H1 (cell line): ENCODE measurements at regions not wholly inside any gene's neighbourhood (a gene's known extent, or its start where the extent isn't known, plus 50 kb on each side); places are given as distances from the start of the nearest gene placed in this dataset.
A peak's percentile ranks its signal among the peaks of the same experiment; 100 is the strongest.

Source experiments
- CTCF ChIA-PET: fragments of 300-600 bp; sonication (Branson Sonifier 250); formaldehyde crosslinking; loops from one replicate; lab custom pipeline; 2021; ENCODE audit not compliant: partially characterized antibody; lab: Charles Lee
- POLR2A ChIA-PET: fragments of 300-600 bp; sonication (Branson Sonifier 250); formaldehyde crosslinking; loops from one replicate; lab custom pipeline; 2021; ENCODE audit warnings: inconsistent platforms; ENCODE audit not compliant: partially characterized antibody; lab: Charles Lee
- DNase-seq, 2 experiments: peaks; one replicate each; pipeline versions ENCODE4 v3.0.0 to v3.0.0-alpha.2; 2010 to 2022; ENCODE audit warnings: low spot score in 2 of 2, low read depth in 1 of 2, mixed read lengths in 1 of 2
- FAIRE-seq: peaks from 2 replicates; lab custom pipeline; 2011; peaks lifted over from hg19 to GRCh38; lab: Jason Lieb, UNC
- H2AFZ ChIP-seq: 2 replicates; pipeline ENCODE4 v1.8.1; 2012; ENCODE audit warnings: low read length, inconsistent platforms
- H2AK5ac ChIP-seq: 2 replicates; pipeline ENCODE4 v1.6.1; 2013; ENCODE audit warnings: low read depth, low read length
- H2BK120ac ChIP-seq: replicated peaks from 2 replicates; pipeline ENCODE3; 2013; ENCODE audit warnings: low read depth, low read length, inconsistent platforms
- H2BK12ac ChIP-seq: 2 replicates; pipeline ENCODE4 v1.6.1; 2013; ENCODE audit warnings: low read depth, low read length
- H2BK15ac ChIP-seq: 2 replicates; pipeline ENCODE4 v1.6.1; 2013; ENCODE audit warnings: low read length
- H2BK20ac ChIP-seq: 2 replicates; pipeline ENCODE4 v1.6.1; 2013; ENCODE audit warnings: low read length
- H2BK5ac ChIP-seq: 2 replicates; pipeline ENCODE4 v1.6.1; 2013; ENCODE audit warnings: low read depth, low read length
- H3K14ac ChIP-seq: 2 replicates; pipeline ENCODE4 v1.6.1; 2013; ENCODE audit warnings: inconsistent platforms; ENCODE audit not compliant: insufficient read length
- H3K18ac ChIP-seq: 2 replicates; pipeline ENCODE4 v1.6.1; 2013; ENCODE audit warnings: low read length; ENCODE audit errors: extremely low read depth
- H3K23ac ChIP-seq: 2 replicates; pipeline ENCODE4 v1.6.1; 2013; ENCODE audit warnings: inconsistent platforms; ENCODE audit not compliant: insufficient read length
- H3K23me2 ChIP-seq: 2 replicates; pipeline ENCODE4 v1.6.1; 2013; ENCODE audit warnings: low read depth, low read length
- H3K27ac ChIP-seq: 2 replicates; pipeline ENCODE4 v1.6.1; 2011; ENCODE audit warnings: low read depth, low read length, inconsistent platforms
- H3K27me3 ChIP-seq, 4 experiments: replicated peaks in 1 of 4; 1 replicate in 1 of 4; 2 replicates in 3 of 4; pipeline versions ENCODE4 v1.6.1 to v1.8.1; 2011 to 2013; ENCODE audit warnings: low read length in 3 of 4, mild to moderate bottlenecking in 3 of 4, inconsistent platforms in 2 of 4, mixed read lengths in 2 of 4, moderate library complexity in 1 of 4; ENCODE audit not compliant: control insufficient read depth in 3 of 4, insufficient read depth in 3 of 4; ENCODE audit errors: extremely low read depth in 1 of 4
- H3K36me3 ChIP-seq, 4 experiments: 2 replicates each; pipeline versions ENCODE4 v1.6.1 to v1.8.1; 2011 to 2013; ENCODE audit warnings: mild to moderate bottlenecking in 4 of 4, low read length in 3 of 4, moderate library complexity in 2 of 4, control low read depth in 1 of 4, inconsistent platforms in 1 of 4; ENCODE audit not compliant: insufficient read depth in 4 of 4, control insufficient read depth in 2 of 4
- H3K4ac ChIP-seq: replicated peaks from 2 replicates; pipeline ENCODE3; 2013; ENCODE audit warnings: low read length, low read depth, mixed read lengths, inconsistent platforms; ENCODE audit not compliant: insufficient read length
- H3K4me1 ChIP-seq, 4 experiments: replicated peaks in 1 of 4; 1 replicate in 1 of 4; 2 replicates in 3 of 4; pipeline versions ENCODE4 v1.6.1 to v1.8.1; 2011 to 2013; ENCODE audit warnings: low read length in 3 of 4, inconsistent platforms in 2 of 4, mixed read lengths in 1 of 4; ENCODE audit not compliant: insufficient read depth in 4 of 4, control insufficient read depth in 3 of 4
- H3K4me2 ChIP-seq, 2 experiments: 2 replicates each; pipeline versions ENCODE4 v1.6.1 to v1.8.1; 2011 to 2013; ENCODE audit warnings: low read depth in 2 of 2, low read length in 2 of 2, control low read depth in 1 of 2, inconsistent platforms in 1 of 2, mild to moderate bottlenecking in 1 of 2; ENCODE audit not compliant: insufficient read depth in 1 of 2
- H3K4me3 ChIP-seq, 4 experiments: fragments of 200-600, 300-600 bp in 1 of 4; sonication (generic), shearing (Covaris generic), sonication (Bioruptor Twin) in 1 of 4; 2 replicates each; pipeline versions ENCODE4 v1.5.1 to v1.8.1; 2011 to 2016; ENCODE audit warnings: low read length in 4 of 4, low read depth in 3 of 4, control low read depth in 2 of 4, inconsistent platforms in 2 of 4, mild to moderate bottlenecking in 2 of 4, mixed read lengths in 1 of 4, moderate library complexity in 1 of 4; ENCODE audit not compliant: insufficient read depth in 2 of 4; ENCODE audit errors: extremely low read depth in 1 of 4
- H3K56ac ChIP-seq: replicated peaks from 2 replicates; pipeline ENCODE3; 2013; ENCODE audit warnings: low read depth, mild to moderate bottlenecking, mixed read lengths, low read length, inconsistent platforms; ENCODE audit not compliant: insufficient read length
- H3K79me1 ChIP-seq: 2 replicates; pipeline ENCODE4 v1.6.1; 2013; ENCODE audit warnings: low read depth, low read length, control low read depth
- H3K79me2 ChIP-seq, 2 experiments: 2 replicates each; pipeline versions ENCODE4 v1.6.1 to v1.8.1; 2012 to 2013; ENCODE audit warnings: low read length in 2 of 2, mild to moderate bottlenecking in 2 of 2, inconsistent platforms in 1 of 2; ENCODE audit not compliant: insufficient read depth in 2 of 2, control insufficient read depth in 1 of 2
- H3K9ac ChIP-seq, 4 experiments: replicated peaks in 1 of 4; 1 replicate in 1 of 4; 2 replicates in 3 of 4; pipeline versions ENCODE4 v1.6.1 to v1.8.1; 2011 to 2013; ENCODE audit warnings: low read depth in 3 of 4, low read length in 3 of 4, control low read depth in 2 of 4, mild to moderate bottlenecking in 2 of 4, moderate library complexity in 2 of 4, inconsistent platforms in 1 of 4; ENCODE audit errors: extremely low read depth in 1 of 4
- H3K9me3 ChIP-seq, 2 experiments: 2 replicates each; pipeline versions ENCODE4 v1.6.1 to v1.8.1; 2012 to 2013; ENCODE audit warnings: mild to moderate bottlenecking in 2 of 2, moderate library complexity in 2 of 2, control low read depth in 1 of 2, inconsistent platforms in 1 of 2, low read depth in 1 of 2, low read length in 1 of 2, mixed read lengths in 1 of 2; ENCODE audit not compliant: insufficient read depth in 2 of 2
- H4K20me1 ChIP-seq, 2 experiments: replicated peaks in 1 of 2; 2 replicates each; pipeline versions ENCODE3 to v1.8.1; 2011 to 2013; ENCODE audit warnings: inconsistent platforms in 2 of 2, low read length in 2 of 2, mild to moderate bottlenecking in 1 of 2; ENCODE audit not compliant: insufficient read depth in 2 of 2, control insufficient read depth in 1 of 2
- H4K5ac ChIP-seq: 2 replicates; pipeline ENCODE4 v1.6.1; 2013; ENCODE audit warnings: low read length, low read depth, mixed read lengths, inconsistent platforms; ENCODE audit not compliant: insufficient read length
- H4K8ac ChIP-seq: 2 replicates; pipeline ENCODE4 v1.8.0; 2013; ENCODE audit warnings: mild to moderate bottlenecking, moderate library complexity, low read length, inconsistent platforms; ENCODE audit not compliant: insufficient read depth; ENCODE audit errors: extremely low read depth
- H4K91ac ChIP-seq: replicated peaks from 2 replicates; pipeline ENCODE3; 2013; ENCODE audit warnings: low read length, mixed read lengths, inconsistent platforms; ENCODE audit not compliant: insufficient read length
- CBX8 ChIP-seq: fragments of 300-800, 300-1000 bp; sonication (generic); IDR thresholded peaks from 2 replicates; pipeline ENCODE4 v1.7.1; 2016; ENCODE audit warnings: low read depth, low read length, borderline replicate concordance
- NRF1 ChIP-seq: IDR thresholded peaks from 2 replicates; pipeline ENCODE4 v1.6.1; 2011; ENCODE audit warnings: mild to moderate bottlenecking, low read depth, low read length, improper control_type of control experiment
- POLR2AphosphoS5 ChIP-seq: IDR thresholded peaks from 2 replicates; pipeline ENCODE4 v1.6.1; 2011; ENCODE audit warnings: low read depth, low read length
- SIRT6 ChIP-seq: IDR thresholded peaks from one replicate; pipeline ENCODE4 v1.7.1; 2012; ENCODE audit warnings: low read length, inconsistent platforms
- TCF12 ChIP-seq: IDR thresholded peaks from 2 replicates; pipeline ENCODE4 v1.6.1; 2011; ENCODE audit warnings: low read depth, mild to moderate bottlenecking, low read length
- WGBS, 2 experiments: shearing (Covaris generic) in 1 of 2; methylation state at CpG; one replicate each; pipeline versions ENCODE4 v1.1.6 to v1.1.7; 2013 to 2015; ENCODE audit warnings: low lambda C conversion rate in 2 of 2, mixed read lengths in 2 of 2, inconsistent platforms in 1 of 2, low coverage in 1 of 2, missing lambda C conversion rate in 1 of 2; ENCODE audit not compliant: insufficient replicate concordance in 2 of 2, insufficient coverage in 1 of 2, insufficient read length in 1 of 2; ENCODE audit errors: extremely low coverage in 1 of 2, missing lambda C conversion rate in 1 of 2; 5-methylcytosine and 5-hydroxymethylcytosine counted together
- TF ChIP-seq, protein P1 (sequence below): IDR thresholded peaks from 2 replicates; pipeline ENCODE4 v1.6.1; 2012; ENCODE audit warnings: low read length, inconsistent platforms

DNA sequence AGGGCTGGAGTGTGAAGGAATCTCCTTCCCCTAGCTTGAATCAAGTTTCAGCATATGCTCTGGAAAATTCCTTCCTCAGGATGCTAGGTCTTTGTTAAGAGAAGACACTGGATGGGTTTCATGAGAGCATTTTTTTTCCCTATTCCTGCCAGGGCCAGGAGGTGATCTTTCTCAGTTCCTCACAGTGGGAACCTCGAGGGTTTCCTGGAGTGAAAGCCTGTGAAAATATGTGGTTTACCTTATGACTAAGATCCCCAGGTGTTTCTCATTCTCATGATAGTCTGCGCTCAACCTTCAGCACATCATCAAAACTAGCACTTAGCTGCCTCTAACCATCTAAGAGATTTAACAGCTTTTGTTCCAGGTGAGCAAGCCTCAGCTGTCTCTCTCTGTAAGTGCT, 985.3 kb upstream of the FAT3 start:
- Histone ChIP-seq H2AK5ac (no peak overlapping the region), H4K5ac (no peak overlapping the region), H3K23ac (no peak overlapping the region), H2BK5ac (no peak overlapping the region), H2BK15ac (no peak overlapping the region), H3K4me3 (no peak overlapping the region), H3K9ac (no peak overlapping the region), H3K27ac (no peak overlapping the region), H3K79me2 (no peaks in the 10 kb centered on the region), H2AFZ (peak overlapping the region; percentile 86), H3K23me2 (no peaks in the 10 kb centered on the region), H2BK12ac (no peak overlapping the region), H3K18ac (peak overlapping the region; percentile 48; the same call in 1 of the 2 replicates), H2BK120ac (no peak overlapping the region), H3K79me1 (no peaks in the 10 kb centered on the region), H4K8ac (no peak overlapping the region), H3K4me2 (peak overlapping the region in 1 of 2 experiments; percentile 23; a peak in 1 of 4 replicates), H3K27me3 (no peaks in the 10 kb centered on the region), H4K91ac (peak overlapping the region; percentile 80), H3K4me1 (peaks cover 0 to 2% (median under 1%) of the 10 kb centered on the region in 4 experiments; a peak in 2 of 7 replicates), H3K56ac (no peak overlapping the region), H4K20me1 (no peaks in the 10 kb centered on the region), H3K14ac (no peak overlapping the region), H3K4ac (peak overlapping the region; percentile 14), H3K9me3 (no peaks in the 10 kb centered on the region), H2BK20ac (no peak overlapping the region), H3K36me3 (no peaks in the 10 kb centered on the region)
- 74% methylated on average over 2 of the region's 2 CpGs; no CpG with 5 or more reads in 1 of the 2 experiments for WGBS, 2 experiments
- TF ChIP-seq POLR2AphosphoS5 (no peak), CBX8 (no peak), SIRT6 (no peak), TCF12 (no peak), NRF1 (no peak)
- TF ChIP-seq, protein P1, sequence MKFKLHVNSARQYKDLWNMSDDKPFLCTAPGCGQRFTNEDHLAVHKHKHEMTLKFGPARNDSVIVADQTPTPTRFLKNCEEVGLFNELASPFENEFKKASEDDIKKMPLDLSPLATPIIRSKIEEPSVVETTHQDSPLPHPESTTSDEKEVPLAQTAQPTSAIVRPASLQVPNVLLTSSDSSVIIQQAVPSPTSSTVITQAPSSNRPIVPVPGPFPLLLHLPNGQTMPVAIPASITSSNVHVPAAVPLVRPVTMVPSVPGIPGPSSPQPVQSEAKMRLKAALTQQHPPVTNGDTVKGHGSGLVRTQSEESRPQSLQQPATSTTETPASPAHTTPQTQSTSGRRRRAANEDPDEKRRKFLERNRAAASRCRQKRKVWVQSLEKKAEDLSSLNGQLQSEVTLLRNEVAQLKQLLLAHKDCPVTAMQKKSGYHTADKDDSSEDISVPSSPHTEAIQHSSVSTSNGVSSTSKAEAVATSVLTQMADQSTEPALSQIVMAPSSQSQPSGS = no peak
- CTCF ChIA-PET = interaction anchor here (1.0 to 1.5 kb wide), 3 partner anchors 9 to 19 kb away, joined by 3 to 4 read pairs (median 3); no protein-coding TSS in a partner anchor
- peak in 1 of 2 experiments; percentile 1 for DNase-seq
- no peak for FAIRE-seq
- POLR2A ChIA-PET = no interaction called here
